ENCODE measurements at regions not wholly inside any gene's neighbourhood (a gene's known extent, or its start where the extent isn't known, plus 50 kb on each side); places are given as distances from the start of the nearest gene placed in this dataset.

- TF ChIP-seq CBX3 (IDR thresholded peaks at IDR 0.05; ENCODE audit: low read depth) (no peak), POLR2AphosphoS5 (IDR thresholded peaks at IDR 0.05; ENCODE audit: low read depth, low read length) (no peak), CEBPB (IDR thresholded peaks at IDR 0.05; ENCODE audit: low read depth) (no peak), SP1 (IDR thresholded peaks at IDR 0.05; ENCODE audit: low read depth) (no peak), RAD21 (IDR thresholded peaks at IDR 0.05; ENCODE audit: low read depth) (no peak)
- TF ChIP-seq, protein P1, sequence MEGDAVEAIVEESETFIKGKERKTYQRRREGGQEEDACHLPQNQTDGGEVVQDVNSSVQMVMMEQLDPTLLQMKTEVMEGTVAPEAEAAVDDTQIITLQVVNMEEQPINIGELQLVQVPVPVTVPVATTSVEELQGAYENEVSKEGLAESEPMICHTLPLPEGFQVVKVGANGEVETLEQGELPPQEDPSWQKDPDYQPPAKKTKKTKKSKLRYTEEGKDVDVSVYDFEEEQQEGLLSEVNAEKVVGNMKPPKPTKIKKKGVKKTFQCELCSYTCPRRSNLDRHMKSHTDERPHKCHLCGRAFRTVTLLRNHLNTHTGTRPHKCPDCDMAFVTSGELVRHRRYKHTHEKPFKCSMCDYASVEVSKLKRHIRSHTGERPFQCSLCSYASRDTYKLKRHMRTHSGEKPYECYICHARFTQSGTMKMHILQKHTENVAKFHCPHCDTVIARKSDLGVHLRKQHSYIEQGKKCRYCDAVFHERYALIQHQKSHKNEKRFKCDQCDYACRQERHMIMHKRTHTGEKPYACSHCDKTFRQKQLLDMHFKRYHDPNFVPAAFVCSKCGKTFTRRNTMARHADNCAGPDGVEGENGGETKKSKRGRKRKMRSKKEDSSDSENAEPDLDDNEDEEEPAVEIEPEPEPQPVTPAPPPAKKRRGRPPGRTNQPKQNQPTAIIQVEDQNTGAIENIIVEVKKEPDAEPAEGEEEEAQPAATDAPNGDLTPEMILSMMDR (IDR thresholded peaks at IDR 0.05 in 2 of 3, conservative IDR thresholded peaks at IDR 0.05 in 1 of 3; ENCODE audit: borderline replicate concordance in 1 of 3, insufficient read depth in 1 of 3, low read depth in 2 of 3, low read length in 2 of 3): no peak
These were observed 90.4 kb upstream of the FOXP4 start for GRCh38 chr6:41455818-41456217.

Measured in HCT116 (cell line).